GM23338 (cell line): ENCODE measurements at regions not wholly inside any gene's neighbourhood (a gene's known extent, or its start where the extent isn't known, plus 50 kb on each side); places are given as distances from the start of the nearest gene placed in this dataset.
A peak's percentile ranks its signal among the peaks of the same experiment; 100 is the strongest.

ENCODE experiments used
- ATAC-seq: fragments of 200-7000 bp; cut with Tn5 transposase; 3 replicates; pipeline ENCODE4 v1.9.1; 2020
- DNase-seq: peaks from one replicate; pipeline ENCODE4 v3.0.0-alpha.2; 2015; ENCODE audit warnings: low spot score
- H2AFZ ChIP-seq: fragments of 200-600 bp; sonication (generic); 2 replicates; pipeline ENCODE4 v1.8.0; 2016; ENCODE audit warnings: antibody characterized with exemption, mild to moderate bottlenecking, moderate library complexity
- H3F3A ChIP-seq: fragments of 200-600 bp; sonication (generic); replicated peaks from 2 replicates; pipeline ENCODE4 v1.8.0; 2017; ENCODE audit warnings: antibody characterized with exemption, mixed run types, low read depth
- H3K27ac ChIP-seq: fragments of 200-600 bp; sonication (generic); 2 replicates; pipeline ENCODE4 v1.6.1; 2016; ENCODE audit warnings: low read depth
- H3K27me3 ChIP-seq: fragments of 200-600 bp; sonication (generic); 2 replicates; pipeline ENCODE4 v1.8.0; 2016; ENCODE audit warnings: mild to moderate bottlenecking, mixed run types, moderate library complexity; ENCODE audit not compliant: insufficient read depth
- H3K36me3 ChIP-seq: fragments of 200-600 bp; sonication (generic); 2 replicates; pipeline ENCODE4 v1.8.0; 2016; ENCODE audit warnings: mild to moderate bottlenecking; ENCODE audit not compliant: insufficient read depth
- H3K4me1 ChIP-seq: fragments of 200-600 bp; sonication (generic); 2 replicates; pipeline ENCODE4 v1.8.0; 2016; ENCODE audit warnings: mild to moderate bottlenecking, moderate library complexity; ENCODE audit not compliant: insufficient read depth
- H3K4me2 ChIP-seq: fragments of 200-600 bp; sonication (generic); 2 replicates; pipeline ENCODE4 v1.7.1; 2017; ENCODE audit warnings: mixed run types
- H3K4me3 ChIP-seq: fragments of 200-600 bp; sonication (generic); 2 replicates; pipeline ENCODE4 v1.6.1; 2016; ENCODE audit warnings: mixed run types
- H3K79me2 ChIP-seq: fragments of 200-600 bp; sonication (generic); replicated peaks from 2 replicates; pipeline ENCODE4 v1.8.0; 2017; ENCODE audit warnings: mild to moderate bottlenecking; ENCODE audit not compliant: insufficient read depth
- H3K9me2 ChIP-seq: fragments of 200-600 bp; sonication (generic); 2 replicates; pipeline ENCODE4 v1.8.0; 2017; ENCODE audit not compliant: insufficient read depth
- H4K20me1 ChIP-seq: fragments of 200-600 bp; sonication (generic); replicated peaks from 2 replicates; pipeline ENCODE4 v1.8.0; 2017; ENCODE audit warnings: mild to moderate bottlenecking; ENCODE audit not compliant: insufficient read depth
- H3K27ac Mint-ChIP-seq: 2 replicates; pipeline ENCODE4 v1.8.0; 2020; ENCODE audit warnings: inconsistent platforms, mild to moderate bottlenecking, moderate library complexity, mixed read lengths
- H3K27me3 Mint-ChIP-seq: 3 replicates; pipeline ENCODE4 v1.8.0; 2022; ENCODE audit warnings: low read depth, mild to moderate bottlenecking, moderate library complexity, mixed read lengths, inconsistent platforms; ENCODE audit not compliant: insufficient read depth, poor library complexity
- H3K36me3 Mint-ChIP-seq: 3 replicates; pipeline ENCODE4 v1.8.0; 2021; ENCODE audit warnings: low read depth, mild to moderate bottlenecking, inconsistent platforms, moderate library complexity, mixed read lengths
- H3K4me1 Mint-ChIP-seq: 3 replicates; pipeline ENCODE4 v1.8.0; 2020; ENCODE audit warnings: mild to moderate bottlenecking, inconsistent platforms, mixed read lengths
- H3K4me3 Mint-ChIP-seq: 3 replicates; pipeline ENCODE4 v1.8.0; 2021; ENCODE audit warnings: moderate library complexity, mild to moderate bottlenecking, inconsistent platforms, mixed read lengths
- H3K9me3 Mint-ChIP-seq: 3 replicates; pipeline ENCODE4 v1.8.0; 2020; ENCODE audit warnings: moderate library complexity, mild to moderate bottlenecking, inconsistent platforms, mixed read lengths
- POLR2AphosphoS5 ChIP-seq: IDR thresholded peaks from 2 replicates; pipeline ENCODE4 v1.6.1; 2016; ENCODE audit warnings: antibody characterized with exemption, low read depth
- ZNF331 ChIP-seq: fragments of 250-450 bp; sonication (Bioruptor Pico); IDR thresholded peaks from 2 replicates; pipeline ENCODE4 v1.5.0; 2020; ENCODE audit warnings: low read depth, mild to moderate bottlenecking, moderate library complexity
- ZNF462 ChIP-seq: fragments of 250-450 bp; sonication (Bioruptor Pico); IDR thresholded peaks from 2 replicates; pipeline ENCODE4 v1.5.0; 2020; ENCODE audit warnings: mild to moderate bottlenecking, moderate library complexity
- TF ChIP-seq, protein P1 (sequence below): IDR thresholded peaks from one replicate; pipeline ENCODE4 v1.6.1; 2018; ENCODE audit warnings: antibody characterized with exemption; ENCODE audit not compliant: unreplicated experiment
- TF ChIP-seq, protein P2 (sequence below), 2 experiments: fragments of 200-600 bp in 1 of 2; sonication (generic) in 1 of 2; conservative IDR thresholded peaks; 2 replicates each; pipeline versions ENCODE4 v1.5.1 to v1.6.1; 2016 to 2017; ENCODE audit warnings: antibody characterized with exemption in 2 of 2, low read depth in 2 of 2, mild to moderate bottlenecking in 2 of 2, moderate library complexity in 1 of 2

DNA sequence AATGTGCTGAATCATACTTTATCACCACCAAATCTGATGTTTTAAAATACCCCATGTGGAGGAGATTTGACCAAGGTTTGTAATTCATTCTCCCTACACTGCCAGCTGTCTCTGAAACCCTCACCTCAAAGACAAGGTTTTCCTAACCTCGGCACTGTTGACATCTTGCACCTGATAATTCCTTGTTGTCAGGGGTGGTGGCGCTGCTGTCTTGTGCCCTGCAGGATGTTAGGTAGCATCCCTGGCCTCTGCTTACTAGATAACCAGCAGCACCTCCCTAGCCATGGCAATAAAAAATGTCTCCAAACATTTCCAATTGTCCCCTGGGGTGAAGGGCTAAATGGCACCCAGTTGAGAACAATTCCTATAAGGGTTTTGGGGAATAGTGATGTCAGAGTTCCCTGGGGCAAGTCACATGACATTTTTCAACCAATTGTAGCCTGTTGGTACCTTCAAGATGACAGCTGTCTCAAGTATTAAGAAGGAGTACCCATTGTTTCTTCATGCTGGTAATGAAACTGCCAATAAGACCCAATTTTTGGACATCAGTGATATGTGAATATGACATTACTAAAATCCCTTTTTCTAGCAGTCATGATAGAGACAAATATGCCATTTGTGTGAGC is 160.6 kb upstream of the PLCXD3 start:
- H3K27ac Mint-ChIP-seq = no peak overlapping the region
- Histone ChIP-seq H3K79me2 (no peaks in the 10 kb centered on the region), H2AFZ (peak overlapping the region; percentile 59; the same call in 1 of the 2 replicates), H3K27me3 (no peaks in the 10 kb centered on the region), H4K20me1 (no peaks in the 10 kb centered on the region), H3K4me3 (no peak overlapping the region), H3K27ac (no peak overlapping the region), H3F3A (no peaks in the 10 kb centered on the region), H3K4me1 (no peaks in the 10 kb centered on the region), H3K4me2 (no peak overlapping the region), H3K9me2 (no peaks in the 10 kb centered on the region), H3K36me3 (no peaks in the 10 kb centered on the region)
- peak; percentile 44 for DNase-seq
- H3K4me1 Mint-ChIP-seq = no peaks in the 10 kb centered on the region
- no peak overlapping the region for H3K4me3 Mint-ChIP-seq
- no peaks in the 10 kb centered on the region for H3K27me3 Mint-ChIP-seq
- no peaks in the 10 kb centered on the region; the same call in 2 of the 3 replicates for H3K36me3 Mint-ChIP-seq
- ATAC-seq = peak; percentile 63
- TF ChIP-seq, protein P1, sequence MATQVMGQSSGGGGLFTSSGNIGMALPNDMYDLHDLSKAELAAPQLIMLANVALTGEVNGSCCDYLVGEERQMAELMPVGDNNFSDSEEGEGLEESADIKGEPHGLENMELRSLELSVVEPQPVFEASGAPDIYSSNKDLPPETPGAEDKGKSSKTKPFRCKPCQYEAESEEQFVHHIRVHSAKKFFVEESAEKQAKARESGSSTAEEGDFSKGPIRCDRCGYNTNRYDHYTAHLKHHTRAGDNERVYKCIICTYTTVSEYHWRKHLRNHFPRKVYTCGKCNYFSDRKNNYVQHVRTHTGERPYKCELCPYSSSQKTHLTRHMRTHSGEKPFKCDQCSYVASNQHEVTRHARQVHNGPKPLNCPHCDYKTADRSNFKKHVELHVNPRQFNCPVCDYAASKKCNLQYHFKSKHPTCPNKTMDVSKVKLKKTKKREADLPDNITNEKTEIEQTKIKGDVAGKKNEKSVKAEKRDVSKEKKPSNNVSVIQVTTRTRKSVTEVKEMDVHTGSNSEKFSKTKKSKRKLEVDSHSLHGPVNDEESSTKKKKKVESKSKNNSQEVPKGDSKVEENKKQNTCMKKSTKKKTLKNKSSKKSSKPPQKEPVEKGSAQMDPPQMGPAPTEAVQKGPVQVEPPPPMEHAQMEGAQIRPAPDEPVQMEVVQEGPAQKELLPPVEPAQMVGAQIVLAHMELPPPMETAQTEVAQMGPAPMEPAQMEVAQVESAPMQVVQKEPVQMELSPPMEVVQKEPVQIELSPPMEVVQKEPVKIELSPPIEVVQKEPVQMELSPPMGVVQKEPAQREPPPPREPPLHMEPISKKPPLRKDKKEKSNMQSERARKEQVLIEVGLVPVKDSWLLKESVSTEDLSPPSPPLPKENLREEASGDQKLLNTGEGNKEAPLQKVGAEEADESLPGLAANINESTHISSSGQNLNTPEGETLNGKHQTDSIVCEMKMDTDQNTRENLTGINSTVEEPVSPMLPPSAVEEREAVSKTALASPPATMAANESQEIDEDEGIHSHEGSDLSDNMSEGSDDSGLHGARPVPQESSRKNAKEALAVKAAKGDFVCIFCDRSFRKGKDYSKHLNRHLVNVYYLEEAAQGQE = no peak
- TF ChIP-seq, protein P2, sequence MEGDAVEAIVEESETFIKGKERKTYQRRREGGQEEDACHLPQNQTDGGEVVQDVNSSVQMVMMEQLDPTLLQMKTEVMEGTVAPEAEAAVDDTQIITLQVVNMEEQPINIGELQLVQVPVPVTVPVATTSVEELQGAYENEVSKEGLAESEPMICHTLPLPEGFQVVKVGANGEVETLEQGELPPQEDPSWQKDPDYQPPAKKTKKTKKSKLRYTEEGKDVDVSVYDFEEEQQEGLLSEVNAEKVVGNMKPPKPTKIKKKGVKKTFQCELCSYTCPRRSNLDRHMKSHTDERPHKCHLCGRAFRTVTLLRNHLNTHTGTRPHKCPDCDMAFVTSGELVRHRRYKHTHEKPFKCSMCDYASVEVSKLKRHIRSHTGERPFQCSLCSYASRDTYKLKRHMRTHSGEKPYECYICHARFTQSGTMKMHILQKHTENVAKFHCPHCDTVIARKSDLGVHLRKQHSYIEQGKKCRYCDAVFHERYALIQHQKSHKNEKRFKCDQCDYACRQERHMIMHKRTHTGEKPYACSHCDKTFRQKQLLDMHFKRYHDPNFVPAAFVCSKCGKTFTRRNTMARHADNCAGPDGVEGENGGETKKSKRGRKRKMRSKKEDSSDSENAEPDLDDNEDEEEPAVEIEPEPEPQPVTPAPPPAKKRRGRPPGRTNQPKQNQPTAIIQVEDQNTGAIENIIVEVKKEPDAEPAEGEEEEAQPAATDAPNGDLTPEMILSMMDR (conservative IDR thresholded peaks at IDR 0.05; ENCODE audit: low read depth in 2 of 2) = peak; percentile 24 to 53; a peak in 3 of 4 replicates
- peaks cover 4% of the 10 kb centered on the region; the same call in 2 of the 3 replicates for H3K9me3 Mint-ChIP-seq

DNA sequence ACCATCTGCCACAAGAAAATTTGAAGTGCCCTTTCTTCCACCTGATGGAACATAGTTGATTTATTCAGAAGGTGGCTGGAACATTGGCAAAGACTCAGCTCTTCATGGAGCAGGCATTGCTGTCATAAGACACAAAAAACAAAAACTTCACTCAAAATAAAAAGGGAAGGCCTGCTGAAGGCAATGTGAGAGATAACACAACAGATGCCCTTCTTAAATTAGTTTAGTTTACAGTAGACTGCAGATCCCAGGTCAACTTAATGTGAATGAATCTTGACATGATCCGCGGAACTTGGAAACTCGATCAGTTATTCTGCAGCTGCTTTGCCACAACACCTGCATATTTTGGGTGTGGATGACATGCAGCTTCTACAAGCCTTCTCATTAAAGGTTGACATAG is 159.8 kb upstream of the PLCXD3 start:
- H3K36me3 ChIP-seq = no peaks in the 10 kb centered on the region
- no peaks in the 10 kb centered on the region for H3K27me3 ChIP-seq
- no peaks in the 10 kb centered on the region for H3K79me2 ChIP-seq
- no peak overlapping the region for H2AFZ ChIP-seq
- DNase-seq = no peak
- H4K20me1 ChIP-seq = no peaks in the 10 kb centered on the region
- no peak overlapping the region for H3K4me3 ChIP-seq
- Mint-ChIP-seq H3K9me3 (peaks cover 4% of the 10 kb centered on the region; the same call in 2 of the 3 replicates), H3K36me3 (no peaks in the 10 kb centered on the region; the same call in 2 of the 3 replicates), H3K27ac (no peak overlapping the region), H3K27me3 (no peaks in the 10 kb centered on the region), H3K4me1 (no peaks in the 10 kb centered on the region), H3K4me3 (no peak overlapping the region)
- H3F3A ChIP-seq = no peaks in the 10 kb centered on the region
- no peaks in the 10 kb centered on the region for H3K4me1 ChIP-seq
- no peak overlapping the region for H3K4me2 ChIP-seq
- ATAC-seq = no peak
- H3K9me2 ChIP-seq = no peaks in the 10 kb centered on the region
- no peak overlapping the region for H3K27ac ChIP-seq
- TF ChIP-seq, protein P1 = no peak
- TF ChIP-seq ZNF331 (CRISPR knock-in tag) = no peak
- no peak for TF ChIP-seq ZNF462 (CRISPR knock-in tag)
- TF ChIP-seq POLR2AphosphoS5 = no peak
